ENCODE measurements at regions not wholly inside any gene's neighbourhood (a gene's known extent, or its start where the extent isn't known, plus 50 kb on each side); places are given as distances from the start of the nearest gene placed in this dataset.

GRCh38 chr15:59830098-59830497 is 141.0 kb upstream of the BNIP2 start:
- H3K4me3 ChIP-seq (ENCODE audit: low read depth, poor library complexity, severe bottlenecking): no peak overlapping the region
- DNase-seq (ENCODE audit: low spot score in 2 of 2): no peak
- 93 to 98% methylated on average over 2 of the region's 2 CpGs for WGBS, 2 donors
- intact Hi-C loops (cut with DNase I; ENCODE audit: low total_unique reads): no loop called here
- no peak for TF ChIP-seq POLR2A (IDR thresholded peaks at IDR 0.05)
- TF ChIP-seq CTCF (IDR thresholded peaks at IDR 0.05): no peak

- no peak for TF ChIP-seq POLR2A (IDR thresholded peaks at IDR 0.05)
- no peak for TF ChIP-seq CTCF (IDR thresholded peaks at IDR 0.05)
- WGBS, 2 donors: 59% methylated on average over 15 of the region's 15 CpGs
- intact Hi-C loops (cut with DNase I; ENCODE audit: low total_unique reads): no loop called here
- no peak for DNase-seq (ENCODE audit: low spot score in 2 of 2)
- H3K4me3 ChIP-seq (ENCODE audit: low read depth, poor library complexity, severe bottlenecking): no peak overlapping the region
These were observed 139.7 kb upstream of the BNIP2 start for GRCh38 chr15:59828861-59829260.

GRCh38 chr15:59828263-59828662 is 139.1 kb upstream of the BNIP2 start:
- H3K4me3 ChIP-seq (ENCODE audit: low read depth, poor library complexity, severe bottlenecking): no peak overlapping the region
- intact Hi-C loops (cut with DNase I; ENCODE audit: low total_unique reads): no loop called here
- TF ChIP-seq POLR2A (IDR thresholded peaks at IDR 0.05): no peak
- TF ChIP-seq CTCF (IDR thresholded peaks at IDR 0.05): no peak
- 29 to 41% methylated on average over 4 of the region's 4 CpGs for WGBS, 2 donors
- no peak for DNase-seq (ENCODE audit: low spot score in 2 of 2)

GRCh38 chr15:59825901-59826300 is 136.8 kb upstream of the BNIP2 start:
- TF ChIP-seq POLR2A (IDR thresholded peaks at IDR 0.05) (no peak), CTCF (IDR thresholded peaks at IDR 0.05) (no peak)
- intact Hi-C loops (cut with DNase I; ENCODE audit: low total_unique reads): no loop called here
- 37 to 40% methylated on average over 7 of the region's 7 CpGs for WGBS, 2 donors
- DNase-seq (ENCODE audit: low spot score in 2 of 2): no peak
- H3K4me3 ChIP-seq (ENCODE audit: low read depth, poor library complexity, severe bottlenecking): no peak overlapping the region

- no peak overlapping the region for H3K4me3 ChIP-seq (ENCODE audit: low read depth, poor library complexity, severe bottlenecking)
- DNase-seq (ENCODE audit: low spot score in 2 of 2): no peak
- TF ChIP-seq CTCF (IDR thresholded peaks at IDR 0.05): no peak
- TF ChIP-seq POLR2A (IDR thresholded peaks at IDR 0.05): no peak
- intact Hi-C loops (cut with DNase I; ENCODE audit: low total_unique reads): no loop called here
- 65 to 76% methylated on average over 1 of the region's 1 CpG for WGBS, 2 donors
These were observed 132.2 kb upstream of the BNIP2 start for GRCh38 chr15:59821286-59821685.

GRCh38 chr15:59819092-59819491 is 130.0 kb upstream of the BNIP2 start:
- 19 to 20% methylated on average over 4 of the region's 4 CpGs for WGBS, 2 donors
- intact Hi-C loops (cut with DNase I; ENCODE audit: low total_unique reads): no loop called here
- H3K4me3 ChIP-seq (ENCODE audit: low read depth, poor library complexity, severe bottlenecking): no peak overlapping the region
- DNase-seq (ENCODE audit: low spot score in 2 of 2): no peak
- TF ChIP-seq CTCF (IDR thresholded peaks at IDR 0.05) (no peak), POLR2A (IDR thresholded peaks at IDR 0.05) (no peak)

All from lower leg skin (tissue), 4 donors.